ENCODE measurements at regions not wholly inside any gene's neighbourhood (a gene's known extent, or its start where the extent isn't known, plus 50 kb on each side); places are given as distances from the start of the nearest gene placed in this dataset.
A peak's percentile ranks its signal among the peaks of the same experiment; 100 is the strongest.

DNA sequence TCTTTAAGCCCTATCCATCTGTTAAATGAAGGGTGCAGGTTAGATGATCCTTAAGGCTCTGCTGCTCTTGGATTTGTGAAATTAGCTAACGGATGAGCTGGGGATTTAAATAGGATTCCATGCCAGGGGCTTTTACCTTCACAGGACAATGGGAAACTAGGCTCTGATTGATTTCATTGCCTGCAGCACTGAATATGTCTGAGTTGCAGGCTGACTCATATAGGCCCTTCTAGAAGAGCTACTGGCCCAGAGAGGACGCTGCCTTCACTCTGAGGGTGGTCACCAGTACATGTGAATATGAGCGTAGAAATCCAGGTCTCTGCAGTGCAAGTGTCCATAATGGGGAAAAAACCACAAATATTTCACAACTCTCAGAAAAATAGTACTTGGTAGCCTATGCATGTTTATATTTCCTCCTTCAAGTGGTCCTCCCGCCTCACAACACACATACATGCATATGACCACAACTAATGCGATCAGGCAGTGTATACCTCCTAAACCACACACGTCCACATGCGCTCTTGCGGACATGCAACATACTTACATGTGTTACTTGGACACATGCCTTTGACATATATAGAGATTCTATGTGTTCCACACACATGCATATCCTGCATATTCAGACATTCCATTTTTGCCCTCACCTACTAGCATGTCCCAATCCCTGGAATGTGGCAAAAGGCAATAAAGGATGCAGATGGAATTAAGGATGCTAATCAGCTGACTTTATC lies 233.8 kb upstream of the JUN start:
- H4K91ac ChIP-seq (replicated peaks; ENCODE audit: insufficient read length, low read length), result no peak overlapping the region
- H4K5ac ChIP-seq (ENCODE audit: insufficient read length, low read depth, low read length), result no peak overlapping the region
- FAIRE-seq (no peak), DNase-seq (ENCODE audit: low read depth in 1 of 2, low spot score in 2 of 2) (no peak)
- H3K27me3 ChIP-seq (replicated peaks in 1 of 4; ENCODE audit: control insufficient read depth in 3 of 4, extremely low read depth in 1 of 4, insufficient read depth in 3 of 4, low read length in 3 of 4), result no peaks in the 10 kb centered on the region; a peak in 1 of 7 replicates
- H2BK20ac ChIP-seq (ENCODE audit: low read length), result no peak overlapping the region
- H3K79me2 ChIP-seq (ENCODE audit: control insufficient read depth in 1 of 2, insufficient read depth in 2 of 2, low read length in 2 of 2), result no peaks in the 10 kb centered on the region
- H4K20me1 ChIP-seq (replicated peaks in 1 of 2; ENCODE audit: control insufficient read depth in 1 of 2, insufficient read depth in 2 of 2, low read length in 2 of 2), result no peaks in the 10 kb centered on the region
- H2AFZ ChIP-seq (ENCODE audit: low read length), result no peak overlapping the region
- H4K8ac ChIP-seq (ENCODE audit: extremely low read depth, insufficient read depth, low read length), result no peak overlapping the region
- peaks cover 4 to 8% (median 7%) of the 10 kb centered on the region in 4 experiments for H3K4me1 ChIP-seq (replicated peaks in 1 of 4; ENCODE audit: control insufficient read depth in 3 of 4, insufficient read depth in 4 of 4, low read length in 3 of 4)
- no peak overlapping the region for H3K9ac ChIP-seq (replicated peaks in 1 of 4; ENCODE audit: extremely low read depth in 1 of 4, low read depth in 3 of 4, low read length in 3 of 4)
- H2BK120ac ChIP-seq (replicated peaks; ENCODE audit: low read depth, low read length), result no peak overlapping the region
- no peak overlapping the region for H2BK5ac ChIP-seq (ENCODE audit: low read depth, low read length)
- H3K9me3 ChIP-seq (ENCODE audit: insufficient read depth in 2 of 2, low read depth in 1 of 2, low read length in 1 of 2), result peaks cover 0 to 5% of the 10 kb centered on the region in 2 experiments; a peak in 1 of 4 replicates
- no peaks in the 10 kb centered on the region for H3K23me2 ChIP-seq (ENCODE audit: low read depth, low read length)
- peak overlapping the region; percentile 31; the same call in 1 of the 2 replicates for H2AK5ac ChIP-seq (ENCODE audit: low read depth, low read length)
- no peak overlapping the region for H3K4me2 ChIP-seq (ENCODE audit: insufficient read depth in 1 of 2, low read depth in 2 of 2, low read length in 2 of 2)
- POLR2A ChIA-PET (ENCODE audit: partially characterized antibody), result no interaction called here
- CTCF ChIA-PET (ENCODE audit: partially characterized antibody), result interaction anchor here (0.9 to 2.3 kb wide), 4 partner anchors 9 to 741 kb away, joined by 3 to 9 read pairs (median 3); no protein-coding TSS in a partner anchor
- H3K79me1 ChIP-seq (ENCODE audit: low read depth, low read length), result no peaks in the 10 kb centered on the region
- no peak overlapping the region for H3K4ac ChIP-seq (replicated peaks; ENCODE audit: insufficient read length, low read depth, low read length)
- no peak overlapping the region for H3K18ac ChIP-seq (ENCODE audit: extremely low read depth, low read length)
- H3K23ac ChIP-seq (ENCODE audit: insufficient read length), result no peak overlapping the region
- WGBS, 2 experiments (ENCODE audit: extremely low coverage in 1 of 2, insufficient coverage in 1 of 2, insufficient read length in 1 of 2, insufficient replicate concordance in 2 of 2, low coverage in 1 of 2, low lambda C conversion rate in 2 of 2, missing lambda C conversion rate in 1 of 2), result 94% methylated on average over 8 of the region's 8 CpGs; no CpG with 5 or more reads in 1 of the 2 experiments
- 0 out of 2 replicates have a peak overlapping the region, but pooled peaks have one; percentile 33 for H2BK12ac ChIP-seq (ENCODE audit: low read depth, low read length)
- no peak overlapping the region for H3K14ac ChIP-seq (ENCODE audit: insufficient read length)
- no peak overlapping the region for H3K27ac ChIP-seq (ENCODE audit: low read depth, low read length)
- H3K56ac ChIP-seq (replicated peaks; ENCODE audit: insufficient read length, low read depth, low read length), result no peak overlapping the region
- H2BK15ac ChIP-seq (ENCODE audit: low read length), result no peak overlapping the region
- H3K36me3 ChIP-seq (ENCODE audit: control insufficient read depth in 2 of 4, insufficient read depth in 4 of 4, low read length in 3 of 4), result no peaks in the 10 kb centered on the region
- no peak overlapping the region for H3K4me3 ChIP-seq (ENCODE audit: extremely low read depth in 1 of 4, insufficient read depth in 2 of 4, low read depth in 3 of 4, low read length in 4 of 4)

Measured in H1 (cell line).